Suppressor macrophage treated with lipopolysaccharide for 1 hour (primary cell): ENCODE measurements at regions not wholly inside any gene's neighbourhood (a gene's known extent, or its start where the extent isn't known, plus 50 kb on each side); places are given as distances from the start of the nearest gene placed in this dataset.
A peak's percentile ranks its signal among the peaks of the same experiment; 100 is the strongest.

Experiments used
- DNase-seq, 3 donors: peaks; one replicate each; pipeline ENCODE4 v3.0.0-alpha.2; 2020 to 2022

- DNase-seq = no peak
Observed at GRCh38 chr11:103668859-103669258, 367.6 kb upstream of the DDI1 start.

- DNase-seq = no peak
Observed at GRCh38 chr11:103671143-103671651, 365.2 kb upstream of the DDI1 start.

DNA sequence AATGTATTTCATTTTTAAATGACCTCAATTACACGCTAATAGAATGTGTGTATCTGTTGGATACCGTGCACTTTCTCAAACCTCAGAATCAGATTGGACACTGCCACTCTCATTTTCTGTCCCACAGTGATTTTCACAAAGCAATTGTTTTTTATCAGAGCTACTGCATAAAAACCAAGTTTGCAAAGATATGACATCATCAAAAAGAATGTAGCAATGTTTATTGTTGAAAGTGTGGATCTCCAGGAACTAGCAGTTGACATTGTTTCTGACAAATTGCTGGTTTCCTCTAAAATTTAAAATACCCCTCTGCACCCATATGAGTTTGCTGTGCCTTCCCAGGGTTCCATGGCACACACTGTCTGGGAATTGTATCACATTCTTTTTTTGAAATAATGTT, 362.7 kb upstream of the DDI1 start:
- DNase-seq = no peak

DNA sequence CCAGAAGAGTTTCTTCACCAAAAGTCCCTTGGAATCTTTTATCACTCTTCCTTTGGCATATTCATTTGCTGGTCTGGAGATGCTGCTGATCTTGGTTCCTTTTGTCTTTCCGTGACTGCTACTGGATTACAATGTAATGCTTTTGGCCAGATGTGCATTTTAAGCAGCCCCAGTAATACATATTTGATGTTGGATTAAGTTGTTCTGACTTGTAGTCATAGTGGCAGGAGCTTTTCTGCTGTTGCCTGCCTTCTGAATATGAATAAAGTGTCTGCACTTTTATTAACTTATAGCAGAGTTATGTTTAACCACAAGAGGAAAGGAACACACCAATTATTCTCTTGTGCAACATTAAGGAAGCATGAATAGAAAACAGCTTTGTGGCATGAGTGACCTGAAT, 360.0 kb upstream of the DDI1 start:
- no peak for DNase-seq

GRCh38 chr11:103680826-103681225, 355.6 kb upstream of the DDI1 start:
- DNase-seq = no peak

DNA sequence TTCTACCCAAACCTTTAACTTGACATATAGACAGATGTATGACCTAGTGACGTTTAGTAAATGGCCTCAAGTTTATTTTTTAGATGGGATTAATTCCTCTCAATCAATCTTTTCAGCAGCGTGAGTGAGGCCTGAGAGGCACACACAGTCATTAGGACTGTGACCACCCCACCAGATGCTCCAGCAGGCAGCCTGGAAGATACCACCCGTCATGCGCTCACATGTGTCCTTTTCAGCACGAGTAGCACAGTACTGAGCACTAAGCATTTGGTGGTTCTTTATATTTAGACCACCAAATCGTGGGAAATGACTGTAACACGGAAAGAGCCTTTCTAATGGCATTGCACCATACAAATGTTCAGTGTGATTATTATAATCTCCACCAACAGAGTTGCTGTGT, 354.6 kb upstream of the DDI1 start:
- no peak for DNase-seq

DNA sequence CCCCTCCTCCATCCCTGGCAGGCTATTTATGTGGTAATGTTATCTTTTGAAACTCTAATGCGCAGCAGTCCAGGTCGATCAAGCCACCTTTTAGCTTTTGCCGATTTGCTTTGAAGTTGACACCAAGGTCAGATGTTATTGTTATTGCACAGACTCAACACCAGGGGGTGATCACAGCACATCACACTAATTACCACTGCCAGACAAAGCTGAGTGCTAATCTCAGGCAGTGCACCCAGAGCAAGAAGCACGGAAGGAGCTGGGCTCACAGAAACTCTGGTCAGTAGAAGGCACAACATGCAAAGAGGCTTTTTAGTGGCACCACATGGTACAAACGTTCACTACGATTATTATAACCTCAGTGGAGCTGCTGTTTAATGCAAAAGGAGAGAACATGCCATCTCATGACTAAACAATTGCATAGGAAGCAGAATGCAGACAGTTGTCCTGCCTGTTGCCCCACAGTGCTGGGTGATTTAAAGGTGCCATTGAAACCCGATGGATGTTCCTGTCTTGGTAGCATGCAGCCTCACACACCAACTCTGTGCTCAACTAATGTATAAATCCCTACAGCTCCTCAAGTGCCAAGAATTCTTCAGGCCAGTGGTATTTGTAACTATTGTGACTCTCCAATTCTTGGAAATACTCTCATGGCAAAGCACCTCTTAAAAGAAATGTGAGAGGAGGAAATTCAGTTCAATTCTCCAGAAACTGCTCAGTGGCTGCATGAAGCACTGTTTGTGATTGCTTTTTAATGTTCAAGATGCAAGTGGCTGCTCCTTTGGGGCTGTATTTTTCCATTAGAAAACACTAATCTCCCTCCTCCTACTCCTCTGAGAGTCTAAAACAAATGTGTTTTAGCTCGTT, 353.9 kb upstream of the DDI1 start:
- DNase-seq = peak; percentile 45 to 59 (median 53)

GRCh38 chr11:103683576-103683975, 352.9 kb upstream of the DDI1 start:
- no peak for DNase-seq

GRCh38 chr11:103688924-103689323, 347.5 kb upstream of the DDI1 start:
- no peak for DNase-seq

GRCh38 chr11:103690356-103690755, 346.1 kb upstream of the DDI1 start:
- no peak for DNase-seq

GRCh38 chr11:103696123-103696522, 340.3 kb upstream of the DDI1 start:
- DNase-seq = no peak

GRCh38 chr11:103699216-103699615, 337.2 kb upstream of the DDI1 start:
- no peak for DNase-seq

- no peak for DNase-seq
Observed at GRCh38 chr11:103699656-103700055, 336.8 kb upstream of the DDI1 start.

GRCh38 chr11:103700622-103701021, 335.8 kb upstream of the DDI1 start:
- no peak for DNase-seq

- no peak for DNase-seq
Observed at GRCh38 chr11:103703437-103703836, 333.0 kb upstream of the DDI1 start.

DNA sequence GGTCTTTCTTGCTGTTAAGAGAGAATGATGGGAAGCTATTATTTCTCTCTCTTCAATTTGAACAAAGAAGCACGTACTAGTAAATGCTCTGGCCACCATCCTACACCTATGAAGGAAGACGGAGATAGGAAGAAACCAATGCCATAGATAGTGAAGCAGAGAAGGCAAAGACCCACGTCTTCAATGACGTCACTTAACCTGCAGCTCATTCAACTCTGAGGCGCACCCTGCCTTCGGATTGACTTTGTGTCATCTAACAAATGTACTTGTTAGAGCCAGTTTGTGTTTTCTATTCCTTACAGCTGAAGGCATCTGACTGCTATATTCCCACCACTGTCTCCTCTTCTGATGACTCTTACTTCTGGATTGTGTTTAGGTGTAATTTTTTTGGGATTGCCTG, 332.5 kb upstream of the DDI1 start:
- DNase-seq = no peak

DNA sequence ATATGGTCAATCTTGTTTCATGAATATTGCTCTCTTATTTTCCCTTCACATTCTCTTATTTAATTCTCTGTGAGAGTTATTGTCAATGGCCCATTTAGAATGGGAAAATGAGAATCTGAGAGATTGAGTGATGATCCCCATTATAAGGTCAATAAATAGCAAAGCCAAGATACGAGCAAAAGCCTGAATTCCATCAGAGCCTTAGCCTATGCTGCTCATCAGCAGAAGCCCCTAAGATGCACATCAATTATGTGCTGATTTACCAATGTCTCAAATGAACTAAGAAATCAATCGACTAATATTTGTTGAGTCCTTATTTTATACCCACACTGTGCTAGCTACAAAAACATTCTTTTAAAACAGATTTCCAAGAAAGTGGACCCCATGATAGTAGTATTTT, 330.8 kb upstream of the DDI1 start:
- DNase-seq = no peak

GRCh38 chr11:103709371-103709770, 327.1 kb upstream of the DDI1 start:
- peak in 2 of 3 donors; percentile 1 to 12 for DNase-seq

GRCh38 chr11:103714246-103714645, 322.2 kb upstream of the DDI1 start:
- DNase-seq = no peak

- DNase-seq = no peak
Observed at GRCh38 chr11:103716363-103716762, 320.1 kb upstream of the DDI1 start.

GRCh38 chr11:103727262-103727661, 309.2 kb upstream of the DDI1 start:
- DNase-seq = no peak

DNA sequence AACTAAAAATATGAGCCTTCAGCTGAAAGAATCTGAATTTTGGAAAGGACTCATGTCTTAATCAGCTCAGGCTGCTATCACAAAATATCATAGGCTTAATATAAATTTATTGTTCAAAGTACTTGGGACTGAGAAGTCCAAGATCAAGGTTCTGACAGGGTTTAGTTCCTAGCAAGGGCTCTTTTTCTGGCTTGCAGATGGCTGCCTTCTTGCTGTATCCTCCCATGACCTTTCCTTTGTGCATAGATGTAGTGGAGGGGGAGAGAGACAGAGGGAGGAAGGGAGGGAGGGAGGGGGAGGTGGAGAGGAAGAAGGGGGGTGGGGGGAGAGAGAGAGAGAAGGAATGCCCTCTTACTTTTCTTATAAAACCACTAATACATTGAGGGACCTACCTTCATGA, 306.8 kb upstream of the DDI1 start:
- DNase-seq = no peak

GRCh38 chr11:103730131-103730940, 306.1 kb upstream of the DDI1 start:
- no peak for DNase-seq

GRCh38 chr11:103731670-103732069, 304.8 kb upstream of the DDI1 start:
- no peak for DNase-seq
